EH (cell line): ENCODE measurements at regions not wholly inside any gene's neighbourhood (a gene's known extent, or its start where the extent isn't known, plus 50 kb on each side); places are given as distances from the start of the nearest gene placed in this dataset.
A peak's percentile ranks its signal among the peaks of the same experiment; 100 is the strongest.

Source experiments
- DNase-seq: peaks from one replicate; pipeline ENCODE4 v3.0.0-alpha.2; 2015; ENCODE audit warnings: low read depth

DNA sequence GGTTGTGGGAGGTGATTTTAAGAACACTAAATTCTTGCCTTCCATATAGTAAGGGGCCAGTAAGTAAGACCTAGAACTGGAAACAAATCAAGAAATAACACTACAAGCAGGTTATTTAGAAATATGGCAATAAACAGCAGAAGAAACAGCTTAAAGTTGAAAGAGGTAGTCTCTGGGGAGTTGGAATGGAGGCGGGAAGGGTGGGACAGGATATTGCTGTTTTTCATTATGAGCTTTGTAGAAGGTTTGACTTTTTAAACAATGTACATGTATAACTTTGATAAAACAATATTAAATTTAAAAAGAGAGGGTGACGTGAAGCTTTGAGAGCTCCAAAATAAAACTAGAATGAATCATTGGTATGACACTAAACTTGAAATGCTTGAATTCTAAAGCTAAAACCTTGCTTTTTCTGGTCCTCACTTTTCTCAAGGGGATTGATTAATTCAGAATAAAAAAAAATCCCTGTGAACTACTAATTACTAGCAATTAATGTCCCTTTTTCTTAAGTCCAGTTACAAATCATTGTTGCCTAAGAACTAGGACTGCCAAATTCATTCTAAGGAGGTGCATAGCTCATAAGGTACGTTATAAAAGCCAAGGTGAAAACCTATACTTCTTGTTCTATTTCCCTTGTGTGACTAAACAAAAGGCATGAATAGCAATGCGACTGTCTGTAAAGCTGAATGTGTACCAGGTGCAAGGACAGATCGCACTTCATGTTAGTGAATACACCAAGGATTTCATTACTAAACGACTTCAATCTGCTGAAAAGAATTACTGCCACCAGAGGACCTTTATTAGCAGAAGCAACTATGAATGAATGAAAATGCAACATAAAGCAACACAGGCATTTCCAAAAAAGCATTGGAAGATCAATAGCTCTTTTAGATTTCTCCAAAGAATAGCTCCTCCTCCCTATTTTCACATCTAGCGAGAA lies 177.5 kb downstream of the RBM43 start:
- no peak for DNase-seq

GRCh38 chr2:151078889-151079288 lies 182.8 kb downstream of the RBM43 start:
- no peak for DNase-seq

GRCh38 chr2:151071906-151072305 lies 189.8 kb downstream of the RBM43 start:
- DNase-seq, result no peak

GRCh38 chr2:151071382-151071781 lies 190.3 kb downstream of the RBM43 start:
- DNase-seq, result peak; percentile 59

DNA sequence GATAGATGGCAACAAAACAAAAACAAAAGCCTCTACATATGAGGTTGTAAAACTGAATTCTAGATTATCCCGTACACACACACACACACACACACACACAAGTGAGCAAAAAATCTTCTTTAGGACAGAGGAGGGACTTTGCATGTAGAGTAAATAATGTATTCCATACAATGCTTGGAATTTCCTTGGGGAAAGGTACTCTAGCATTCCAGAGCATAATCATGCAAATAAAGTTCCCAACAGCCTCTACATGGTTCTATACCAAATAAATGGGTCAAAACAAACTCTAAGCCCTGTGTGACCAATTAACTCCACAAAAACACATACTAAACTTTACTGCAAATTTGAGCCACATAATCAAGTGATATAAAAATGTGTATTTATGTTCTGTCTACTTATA lies 191.4 kb downstream of the RBM43 start:
- DNase-seq, result no peak

- no peak for DNase-seq
Measured at GRCh38 chr2:151067658-151068369, 193.8 kb downstream of the RBM43 start.

- peak; percentile 89 for DNase-seq
Measured at GRCh38 chr2:151063271-151063670, 198.4 kb downstream of the RBM43 start.

DNA sequence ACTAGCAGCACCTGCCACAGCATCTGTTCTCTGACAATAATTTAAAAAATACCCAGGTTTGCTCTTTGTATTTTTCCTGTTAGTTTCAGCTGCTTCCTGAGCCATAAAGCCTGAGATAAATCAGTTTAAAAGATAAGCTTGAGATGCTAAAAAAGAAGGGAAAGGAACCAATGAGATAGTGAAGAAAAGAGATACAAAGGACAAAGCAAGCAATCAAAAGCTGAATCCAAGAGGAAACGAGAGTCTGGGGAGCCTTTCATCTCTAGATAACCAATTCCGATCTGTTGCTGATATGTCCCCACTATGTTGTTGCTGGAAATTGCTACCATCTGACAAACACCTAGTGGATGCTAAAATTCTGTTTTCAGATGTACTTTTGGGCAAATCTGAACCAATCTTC lies 201.4 kb downstream of the RBM43 start:
- no peak for DNase-seq

GRCh38 chr2:151056870-151057269 lies 204.8 kb downstream of the RBM43 start:
- peak; percentile 36 for DNase-seq

DNA sequence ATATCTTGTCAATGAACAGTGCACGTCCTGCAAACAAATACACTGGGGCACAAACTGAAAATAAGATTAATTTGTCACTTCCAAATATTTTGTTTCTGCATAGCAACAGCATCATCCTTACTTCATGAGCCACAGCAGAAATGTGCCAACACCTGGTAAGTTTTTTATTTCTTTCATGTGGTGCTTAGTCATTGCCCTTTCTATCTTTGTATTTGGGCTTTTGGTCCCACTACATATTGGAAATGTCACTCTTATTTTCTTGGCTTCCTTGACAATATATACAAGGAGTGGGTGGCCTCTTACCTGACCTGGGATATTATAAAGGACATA lies 208.0 kb downstream of the RBM43 start:
- no peak for DNase-seq

- DNase-seq, result peak; percentile 52
Measured at GRCh38 chr2:151052850-151053660, 208.6 kb downstream of the RBM43 start.

GRCh38 chr2:151051574-151052220 lies 210.0 kb downstream of the RBM43 start:
- peak; percentile 59 for DNase-seq

GRCh38 chr2:151049746-151050145 lies 211.9 kb downstream of the RBM43 start:
- peak; percentile 61 for DNase-seq

DNA sequence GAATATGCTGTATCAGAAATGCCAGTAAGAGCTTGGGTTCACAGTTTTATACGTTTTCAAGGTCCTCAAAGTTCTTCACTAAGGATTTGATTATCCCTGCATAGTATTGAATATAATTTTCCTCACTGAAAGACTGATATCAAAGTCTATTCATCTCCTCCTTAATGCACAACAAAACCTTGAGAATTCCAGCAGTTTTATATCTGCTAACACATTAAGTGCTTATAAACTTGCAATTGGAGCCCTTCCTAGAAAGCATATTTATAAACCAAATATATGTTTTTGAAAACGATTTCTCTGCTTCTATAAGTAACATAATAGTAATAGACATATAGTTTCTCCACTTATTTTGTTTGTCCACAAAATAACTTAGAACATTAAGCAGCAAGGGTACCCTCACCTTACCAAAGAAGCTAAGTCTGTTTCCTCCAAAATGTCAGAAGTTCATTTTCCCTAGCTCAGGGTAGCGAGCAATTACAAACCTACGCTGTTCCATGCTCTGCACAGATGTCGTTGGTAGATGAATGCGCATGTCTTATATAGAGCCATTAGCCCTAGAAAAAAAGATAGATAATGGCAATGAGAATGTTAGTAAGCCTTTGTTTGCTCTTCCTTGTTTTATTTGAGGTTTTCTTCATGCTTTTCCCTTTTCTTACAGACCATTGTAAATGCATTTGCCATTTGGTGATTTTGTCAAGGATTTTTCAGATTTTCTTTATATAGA lies 213.2 kb downstream of the RBM43 start:
- DNase-seq, result no peak

GRCh38 chr2:151043484-151043883 lies 218.2 kb downstream of the RBM43 start:
- DNase-seq, result peak; percentile 74

- DNase-seq, result no peak
Measured at GRCh38 chr2:151042964-151043363, 218.7 kb downstream of the RBM43 start.

- peak; percentile 9 for DNase-seq
Measured at GRCh38 chr2:151040039-151040438, 221.6 kb downstream of the RBM43 start.

DNA sequence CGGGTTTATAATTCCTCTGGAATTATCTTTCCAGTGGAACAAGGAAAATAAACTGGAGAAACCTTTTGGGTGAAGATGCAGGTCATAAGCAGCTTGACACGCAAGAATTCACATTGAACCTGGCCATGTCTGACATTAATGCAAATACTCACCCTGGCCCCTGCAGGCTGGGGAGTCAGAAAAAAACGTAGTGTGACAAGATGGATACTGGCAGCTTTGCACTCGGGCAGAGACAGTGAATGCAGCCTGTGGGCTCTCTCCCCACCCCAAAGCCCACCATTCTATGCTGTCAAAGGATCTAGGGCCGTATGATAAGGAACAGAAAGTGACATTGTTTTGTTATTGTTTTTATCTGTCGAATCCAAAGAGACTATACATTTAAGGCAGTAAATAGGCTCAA lies 223.1 kb downstream of the RBM43 start:
- DNase-seq, result no peak

GRCh38 chr2:151037434-151037833 lies 224.2 kb downstream of the RBM43 start:
- no peak for DNase-seq

DNA sequence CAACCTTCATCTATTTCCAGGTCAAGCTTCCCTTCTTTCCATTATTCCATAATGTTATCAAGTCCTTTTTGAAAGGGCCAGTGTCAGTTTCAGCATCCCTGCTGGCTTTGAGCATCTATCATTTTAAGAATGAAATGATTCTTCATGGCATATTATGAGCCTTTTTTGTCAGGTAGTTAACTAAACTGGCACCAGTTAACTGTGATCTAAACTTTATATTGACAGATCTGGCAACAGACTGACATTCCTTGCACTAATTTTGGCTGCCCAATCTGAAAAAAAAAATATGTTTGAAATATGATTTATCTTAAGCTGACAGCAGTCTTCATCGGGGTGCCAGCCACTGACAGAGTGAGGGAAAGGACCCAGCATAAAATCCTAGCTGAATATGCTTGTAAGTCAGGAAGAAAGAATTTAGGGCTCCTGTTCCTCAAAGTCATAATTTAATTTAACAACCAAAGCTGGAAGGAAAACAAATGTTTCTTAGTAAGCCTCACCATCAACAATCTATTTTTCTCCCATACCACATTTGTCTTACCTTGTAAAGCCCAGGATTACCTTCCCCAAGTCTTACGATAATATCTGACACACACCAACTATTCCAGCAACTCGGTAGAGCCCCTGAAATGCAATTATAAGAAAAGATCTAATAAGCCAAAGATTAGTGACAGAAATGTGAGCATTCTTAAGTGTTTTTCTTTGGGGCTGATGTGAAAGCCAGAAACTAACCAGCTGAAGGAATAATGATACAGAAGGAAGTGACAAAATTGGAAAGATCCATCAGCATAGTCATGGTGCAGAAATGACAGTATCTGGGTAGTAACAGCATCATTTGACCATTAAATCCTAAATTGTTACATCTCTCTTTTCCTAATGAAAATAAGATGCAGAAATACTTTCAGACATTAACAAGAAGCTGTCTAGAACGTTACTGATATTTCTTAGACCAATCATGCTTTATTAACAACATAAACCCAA lies 228.1 kb downstream of the RBM43 start:
- DNase-seq, result no peak
